ENCODE measurements at regions not wholly inside any gene's neighbourhood (a gene's known extent, or its start where the extent isn't known, plus 50 kb on each side); places are given as distances from the start of the nearest gene placed in this dataset.
"Not testable (repeated sequence)": the region's sequence is repeated elsewhere in the genome, so short reads cannot be mapped to it uniquely, and the experiment has no call there.

DNA sequence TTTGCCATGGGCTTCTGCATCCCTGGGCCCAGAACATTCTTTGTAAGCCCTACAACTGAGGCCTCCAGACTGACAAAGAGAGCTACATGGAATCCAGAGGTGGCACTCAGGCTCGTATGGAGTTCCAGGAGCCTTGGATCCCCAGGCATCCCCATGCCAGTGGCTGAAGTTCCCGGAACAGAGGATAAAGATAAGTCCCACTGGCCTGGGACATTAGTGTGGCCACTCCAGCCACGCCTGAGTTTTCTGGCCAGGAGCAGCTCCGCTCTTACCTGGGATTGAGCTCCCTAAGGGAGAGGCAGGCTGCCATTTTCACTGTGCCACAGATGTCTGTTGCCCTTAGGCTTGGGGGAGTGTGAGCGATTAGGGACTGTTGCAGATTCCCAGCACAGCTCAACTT lies 656.3 kb upstream of the FAM174A start:
- DNase-seq: no peak

GRCh38 chr5:99866740-99867139 lies 668.4 kb upstream of the FAM174A start:
- DNase-seq: no peak

DNA sequence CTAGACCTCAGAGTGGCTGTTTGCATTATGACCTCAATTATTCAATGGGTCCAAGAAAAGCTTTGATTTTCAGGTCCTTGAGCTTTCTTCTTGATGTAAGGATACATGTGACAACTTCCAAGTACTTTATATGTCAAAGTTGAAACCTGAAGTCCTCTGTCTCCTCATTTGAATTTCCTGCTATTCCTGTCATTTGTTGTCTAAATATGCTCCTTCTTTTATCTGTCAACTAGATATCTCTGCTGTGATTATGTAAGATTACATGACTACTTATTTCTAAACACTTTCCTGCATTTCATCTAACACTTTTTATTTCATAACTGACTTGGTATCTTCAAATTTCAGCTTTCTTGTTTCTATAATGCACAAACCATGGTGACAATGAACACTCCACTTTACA lies 670.0 kb upstream of the FAM174A start:
- DNase-seq: no peak

GRCh38 chr5:99835791-99836190 lies 699.4 kb upstream of the FAM174A start:
- no peak for DNase-seq

DNA sequence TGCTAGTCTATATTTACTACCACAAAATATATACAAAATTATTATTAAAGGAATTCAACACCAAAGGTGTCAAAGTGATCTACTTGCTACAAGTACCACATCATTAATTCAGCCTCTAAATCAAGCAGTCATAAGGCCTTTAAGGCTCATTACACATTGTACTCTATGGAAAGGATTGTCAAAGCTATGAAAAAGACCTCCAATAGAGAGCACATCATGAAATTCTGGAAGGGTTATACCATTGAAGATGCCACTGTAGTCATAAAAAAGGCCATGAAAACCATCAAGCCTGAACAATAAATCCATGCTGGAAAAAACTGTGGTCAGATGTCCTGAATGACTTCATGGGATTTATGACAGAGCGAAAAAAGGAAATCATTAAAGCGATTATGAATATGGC lies 708.0 kb upstream of the FAM174A start:
- no peak for DNase-seq

DNA sequence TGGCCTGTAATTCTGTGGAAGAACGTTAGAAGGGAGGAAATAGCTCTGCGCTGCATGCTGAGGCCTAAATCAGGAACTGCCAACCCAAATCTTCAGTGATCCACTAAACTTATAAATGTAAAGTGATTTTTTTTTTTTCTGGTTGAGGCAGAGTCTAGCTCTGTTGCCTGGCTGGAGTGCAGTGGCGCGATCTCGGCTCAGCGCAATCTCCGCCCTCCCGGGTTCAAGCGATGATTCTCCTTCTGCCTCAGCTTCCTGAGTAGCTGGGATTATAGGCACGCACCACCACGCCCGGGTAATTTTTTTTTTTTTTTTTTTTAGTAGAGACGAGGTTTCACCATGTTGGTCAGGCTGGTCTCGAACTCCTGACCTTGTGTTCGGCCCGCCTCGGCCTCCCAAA lies 717.4 kb upstream of the FAM174A start:
- DNase-seq: no peak

GRCh38 chr5:99814321-99815063 lies 720.7 kb upstream of the FAM174A start:
- DNase-seq: no peak

GRCh38 chr5:99808657-99809230 lies 726.4 kb upstream of the FAM174A start:
- no peak for DNase-seq

DNA sequence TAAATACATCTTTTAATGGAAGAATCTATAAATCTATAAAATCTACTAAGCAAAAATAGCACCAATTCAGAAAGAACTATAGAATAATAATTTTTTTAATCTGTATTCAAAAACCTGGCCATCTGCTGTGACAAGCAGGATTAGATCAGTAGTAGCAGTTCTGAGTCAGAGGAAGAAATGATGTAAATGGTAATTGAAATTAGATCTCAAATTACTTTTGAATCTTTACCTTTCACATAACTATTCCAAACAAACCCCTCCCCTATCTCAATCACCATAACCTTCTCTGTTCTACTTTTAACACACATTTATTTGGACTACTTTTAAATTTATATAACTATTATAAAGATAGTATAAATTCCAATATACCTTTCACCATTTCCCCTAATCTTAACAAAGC lies 727.8 kb upstream of the FAM174A start:
- DNase-seq: no peak

DNA sequence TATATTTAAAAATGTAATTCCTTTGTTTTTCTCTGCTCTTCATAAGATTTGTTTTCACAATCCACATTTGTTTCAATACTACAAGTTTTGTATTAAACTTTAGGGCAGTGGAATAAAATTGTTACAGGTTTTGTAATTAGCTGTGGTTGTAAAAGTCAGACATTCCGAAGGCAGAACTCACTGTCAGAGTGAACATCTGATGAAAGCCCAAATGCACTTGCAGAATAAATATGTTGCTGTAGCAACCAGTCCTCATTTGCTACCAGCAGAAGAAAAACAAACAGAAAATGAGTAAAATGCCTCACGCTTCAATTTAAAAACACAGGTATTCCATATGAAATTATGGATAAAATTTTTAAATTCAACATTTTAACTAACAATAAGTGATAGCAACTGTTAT lies 740.1 kb upstream of the FAM174A start:
- no peak for DNase-seq

- DNase-seq: no peak
Observed at GRCh38 chr5:99788482-99788881, 746.7 kb upstream of the FAM174A start.

DNA sequence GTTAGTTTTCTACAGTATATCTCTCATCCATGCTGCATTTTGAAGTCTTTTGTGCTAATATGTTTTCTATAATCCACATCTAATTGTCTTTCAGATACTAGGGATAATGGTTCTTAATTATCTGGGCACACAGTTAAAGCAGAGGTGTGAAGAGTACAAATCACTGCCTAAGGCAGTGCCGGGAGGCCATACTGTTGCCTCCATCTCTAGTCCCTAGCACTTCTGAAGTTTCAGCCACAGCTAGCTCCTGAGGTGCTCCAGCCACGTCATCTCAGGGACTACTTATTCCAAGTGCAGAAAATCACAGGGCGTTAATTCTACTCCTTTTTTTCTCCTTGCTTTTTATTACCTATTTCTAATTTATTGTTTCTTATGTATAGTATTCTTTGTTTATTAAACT lies 760.0 kb upstream of the FAM174A start:
- no peak for DNase-seq

DNA sequence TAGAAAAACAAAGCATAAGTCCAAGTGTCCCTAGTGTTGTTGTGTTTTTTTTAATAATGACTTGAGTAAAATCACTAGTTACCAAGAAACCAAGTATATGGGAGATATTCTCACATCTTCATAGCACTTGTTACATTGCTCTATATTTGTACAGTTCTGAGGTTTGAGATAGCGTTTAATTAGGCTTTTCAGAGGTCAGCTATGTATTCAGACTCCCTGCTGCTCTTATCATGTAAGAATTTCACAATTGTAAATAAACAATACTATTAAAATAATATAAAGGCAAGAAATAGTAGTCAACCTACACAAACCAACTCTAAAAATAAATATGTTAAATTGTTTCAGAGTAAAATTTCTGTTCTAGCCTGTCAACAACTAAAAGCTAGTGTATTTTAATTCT lies 761.9 kb upstream of the FAM174A start:
- no peak for DNase-seq

DNA sequence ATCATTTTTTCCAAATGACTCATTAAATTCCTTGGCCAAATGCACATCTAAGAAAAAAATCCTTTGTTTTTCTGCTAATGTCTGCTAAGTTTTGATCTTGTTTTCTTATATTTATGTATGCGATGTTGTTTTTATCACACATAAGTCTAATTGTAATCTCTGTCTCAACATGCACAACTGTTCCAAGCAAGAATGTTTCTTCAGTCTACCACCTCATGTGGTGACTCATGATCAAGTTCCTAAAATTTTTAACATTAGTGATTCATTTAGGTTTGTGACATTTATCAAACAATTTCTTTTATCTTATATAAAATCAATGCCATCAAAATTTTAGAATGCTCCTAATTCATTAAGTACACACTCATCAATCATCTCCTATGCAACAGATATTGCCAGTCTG lies 763.9 kb upstream of the FAM174A start:
- DNase-seq: no peak

GRCh38 chr5:99765011-99765410 lies 770.2 kb upstream of the FAM174A start:
- no peak for DNase-seq

GRCh38 chr5:99763021-99763774 lies 772.0 kb upstream of the FAM174A start:
- no peak for DNase-seq

DNA sequence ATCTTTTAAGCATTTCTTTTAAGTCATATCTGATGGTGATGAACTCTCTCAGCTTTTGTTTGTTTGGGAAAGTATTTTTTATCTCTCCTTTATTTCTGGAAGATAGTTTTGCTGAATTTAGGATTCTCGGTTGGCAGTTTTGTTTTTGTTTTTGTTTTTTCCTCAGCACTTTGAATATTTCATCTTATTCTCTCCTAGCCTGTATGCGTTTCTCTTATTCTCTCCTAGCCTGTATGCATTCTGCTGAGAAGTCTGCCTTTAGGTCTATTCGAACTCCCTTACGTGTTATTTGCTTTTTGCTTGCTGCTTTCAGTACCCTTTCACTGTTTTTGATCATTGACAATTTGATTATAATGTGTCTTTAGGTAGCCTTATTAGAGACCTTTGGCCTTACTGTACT lies 787.8 kb upstream of the FAM174A start:
- no peak for DNase-seq

GRCh38 chr5:99733146-99733545 lies 802.0 kb upstream of the FAM174A start:
- not testable (repeated sequence) for DNase-seq

DNA sequence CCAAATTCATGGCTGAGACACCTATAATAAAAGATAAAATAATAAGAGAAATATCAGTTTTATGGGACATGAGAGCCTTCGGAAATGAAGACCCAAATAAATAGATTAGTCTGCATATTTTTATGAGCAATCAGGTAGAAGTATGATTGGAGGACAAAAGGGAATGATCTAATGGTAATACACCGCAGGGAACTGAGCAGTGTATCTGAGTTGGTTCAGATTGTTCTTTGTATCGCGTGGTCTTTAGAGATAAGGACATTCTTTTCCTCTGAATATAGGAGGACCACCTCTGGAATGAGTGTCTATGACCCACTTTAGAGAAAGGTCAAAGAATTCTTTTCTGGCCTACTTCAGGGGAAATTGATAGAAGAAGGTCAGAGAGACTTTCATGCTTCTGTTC lies 801.8 kb upstream of the CHD1 start:
- DNase-seq: not testable (repeated sequence)

DNA sequence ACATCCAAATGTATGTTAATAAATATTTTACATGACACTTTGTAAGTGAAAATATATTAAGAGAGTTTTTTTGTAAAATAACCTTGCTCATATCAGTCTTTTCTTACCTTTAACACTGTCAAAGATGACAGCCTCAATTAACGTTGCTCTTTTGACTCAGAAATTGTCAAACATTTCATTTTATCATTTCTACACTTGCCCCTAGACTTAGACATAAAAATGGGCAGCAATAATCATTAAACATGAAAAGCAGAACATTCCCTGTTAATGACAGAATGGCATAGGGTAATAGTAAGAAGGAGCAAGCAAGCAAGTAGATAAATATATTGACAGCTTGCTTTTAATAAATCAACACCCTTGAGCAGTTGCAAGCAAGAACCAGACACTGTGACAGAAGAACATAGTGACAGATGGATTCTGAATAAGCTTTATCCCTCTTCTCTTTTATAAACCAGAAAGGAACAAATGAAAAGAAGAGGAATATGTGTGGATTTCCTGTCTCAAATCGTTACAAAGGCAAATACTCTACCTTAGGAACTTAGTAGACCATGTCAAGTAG lies 796.0 kb upstream of the CHD1 start:
- DNase-seq: peak; percentile 75

DNA sequence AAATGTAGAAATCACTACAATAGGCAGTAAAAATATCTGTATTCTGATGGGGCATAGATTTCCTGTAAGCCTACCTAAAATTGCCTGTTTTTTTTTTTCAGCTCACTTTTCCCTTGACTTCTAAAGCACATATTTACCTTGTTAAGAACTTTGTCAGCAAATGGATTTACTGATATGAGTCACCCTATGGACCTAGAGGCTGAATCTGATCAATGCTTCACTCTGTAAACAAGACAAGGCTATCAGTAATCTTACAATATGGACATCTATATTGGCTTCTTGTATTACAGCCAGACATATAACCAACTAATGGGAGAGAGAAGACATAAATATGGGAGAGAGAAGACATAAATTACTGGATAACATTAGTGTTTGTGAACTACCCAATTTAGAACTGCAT lies 792.7 kb upstream of the CHD1 start:
- peak; percentile 17 for DNase-seq

DNA sequence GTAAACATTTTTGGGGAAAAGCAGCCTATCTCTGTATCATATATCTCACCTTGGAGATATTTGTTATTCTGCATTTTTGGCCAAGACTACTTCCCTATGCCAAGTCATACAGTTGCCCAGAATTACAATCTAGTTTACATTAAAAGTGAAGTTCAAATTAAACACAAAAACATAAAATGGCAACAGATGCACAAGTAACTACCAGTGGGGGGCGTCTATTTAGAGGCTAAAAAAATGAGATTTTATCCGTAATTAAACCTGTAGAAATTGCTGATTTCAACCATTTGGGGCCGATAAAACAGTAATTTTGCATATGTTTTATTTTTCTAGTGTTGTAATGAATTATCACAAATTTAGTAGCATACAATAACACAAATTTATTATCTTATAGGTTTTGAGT lies 787.1 kb upstream of the CHD1 start:
- no peak for DNase-seq

DNA sequence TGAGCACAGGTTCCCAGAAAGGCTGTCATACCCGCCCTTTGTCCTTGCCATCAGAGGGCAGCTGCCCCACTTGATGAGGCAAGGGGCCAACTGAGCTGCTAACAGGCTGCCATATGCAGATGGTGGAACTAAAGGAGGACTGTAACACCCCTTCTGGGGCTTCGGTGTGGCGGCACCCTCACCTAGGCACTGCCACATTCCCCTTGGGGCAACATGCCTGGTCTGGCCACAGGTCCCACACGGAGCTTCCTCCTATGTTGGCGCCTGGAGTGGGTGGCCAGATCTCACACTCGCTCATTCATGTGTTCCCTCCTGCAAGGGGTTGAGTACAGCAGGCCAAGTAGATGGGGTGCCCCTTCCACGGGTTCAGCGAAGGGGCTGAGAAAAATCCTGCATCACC lies 777.4 kb upstream of the CHD1 start:
- DNase-seq: no peak

DNA sequence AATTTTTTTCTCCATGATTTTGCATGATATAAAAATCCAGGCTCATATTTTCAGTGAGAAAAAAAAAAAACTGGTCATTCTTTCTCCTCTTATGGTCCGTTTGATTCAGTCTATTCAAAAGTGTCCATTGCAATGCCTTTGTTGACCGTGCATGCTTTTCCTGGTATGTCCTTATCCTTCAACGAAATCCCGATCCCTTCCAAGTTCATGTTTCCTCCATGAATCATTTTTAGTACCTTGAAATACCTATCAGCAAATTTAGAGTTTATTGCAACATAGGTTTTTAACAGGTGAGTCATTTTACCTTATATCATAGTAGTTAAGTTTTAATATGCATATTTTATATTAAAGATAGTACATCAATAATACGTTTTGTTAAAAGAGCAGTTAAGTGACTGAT lies 773.8 kb upstream of the CHD1 start:
- DNase-seq: no peak

All from SHP77 treated with DMSO at 0.1 percent for 48 hours (cell line).